OCI-LY3 (cell line): ENCODE measurements at regions not wholly inside any gene's neighbourhood (a gene's known extent, or its start where the extent isn't known, plus 50 kb on each side); places are given as distances from the start of the nearest gene placed in this dataset.

Experiments used
- H2AFZ ChIP-seq: fragments of 200-600, 300-600 bp; shearing (Covaris generic); 2 replicates; pipeline ENCODE4 v1.6.0; 2014; ENCODE audit warnings: antibody characterized with exemption, low read depth, low read length
- H3K27ac ChIP-seq: fragments of 200-600, 300-600 bp; sonication (generic); 2 replicates; pipeline ENCODE4 v1.5.1; 2014; ENCODE audit warnings: mild to moderate bottlenecking, low read length, moderate library complexity, mixed read lengths
- H3K27me3 ChIP-seq: fragments of 200-600, 300-600 bp; sonication (generic); 2 replicates; pipeline ENCODE4 v1.6.1; 2014; ENCODE audit warnings: low read depth, low read length, mixed read lengths
- H3K36me3 ChIP-seq: fragments of 200-600, 300-600 bp; sonication (generic); replicated peaks from 2 replicates; pipeline ENCODE3; 2014; ENCODE audit warnings: low read depth, low read length, mixed read lengths
- H3K4me1 ChIP-seq: fragments of 300-600, 200-600 bp; sonication (generic); 2 replicates; pipeline ENCODE4 v1.6.1; 2014; ENCODE audit warnings: low read length, mixed read lengths
- H3K4me2 ChIP-seq: fragments of 200-600, 300-600 bp; sonication (generic); 2 replicates; pipeline ENCODE4 v1.6.1; 2014; ENCODE audit warnings: low read length, mixed read lengths
- H3K4me3 ChIP-seq: fragments of 300-600, 200-600 bp; sonication (generic); 2 replicates; pipeline ENCODE4 v1.5.1; 2014; ENCODE audit warnings: antibody characterized with exemption, mild to moderate bottlenecking, low read length, moderate library complexity
- H3K79me2 ChIP-seq: fragments of 300-600, 200-600 bp; shearing (Covaris generic); 2 replicates; pipeline ENCODE4 v1.6.1; 2014; ENCODE audit warnings: mild to moderate bottlenecking, low read length, mixed read lengths
- H3K9ac ChIP-seq: fragments of 300-600, 200-600 bp; shearing (Covaris generic); 2 replicates; pipeline ENCODE4 v1.6.0; 2014; ENCODE audit warnings: mild to moderate bottlenecking, low read length, moderate library complexity
- H3K9me3 ChIP-seq: fragments of 200-600, 300-600 bp; shearing (Covaris generic); 2 replicates; pipeline ENCODE4 v1.6.1; 2014; ENCODE audit warnings: low read length, mixed read lengths; ENCODE audit not compliant: insufficient read depth
- H4K20me1 ChIP-seq: fragments of 200-600, 300-600 bp; sonication (generic); 2 replicates; pipeline ENCODE4 v1.6.1; 2016; ENCODE audit warnings: low read length, mixed read lengths; ENCODE audit not compliant: insufficient read depth
- CTCF ChIP-seq: fragments of 200-600, 300-600 bp; sonication (generic); IDR thresholded peaks from 2 replicates; pipeline ENCODE4 v1.5.1; 2014; ENCODE audit warnings: antibody characterized with exemption, low read length, low read depth
- EZH2phosphoT487 ChIP-seq: fragments of 200-600 bp; shearing (Covaris generic); IDR thresholded peaks from 2 replicates; pipeline ENCODE4 v1.6.1; 2018; ENCODE audit warnings: antibody characterized with exemption, mixed run types, low read depth

DNA sequence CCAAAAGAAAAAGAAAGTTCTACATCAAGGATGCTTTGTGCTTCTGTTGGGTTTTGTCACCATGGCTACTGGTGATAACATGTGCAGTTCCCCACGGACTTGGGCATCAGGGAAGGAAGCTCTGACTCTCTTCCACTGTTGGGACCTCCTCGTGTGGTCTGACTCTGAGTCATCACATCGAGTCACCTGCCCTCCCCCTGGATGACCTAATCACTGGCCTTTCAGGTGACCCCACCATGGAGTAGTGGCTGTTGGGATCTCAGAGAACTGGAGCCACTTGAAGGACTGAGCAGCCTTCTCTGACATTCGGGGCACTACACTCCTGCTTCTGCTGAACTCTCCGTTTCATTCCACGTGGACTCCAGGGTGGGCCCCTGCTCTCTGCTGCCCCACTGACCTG is 60.8 kb upstream of the DOCK1 start:
- Histone ChIP-seq H3K4me3 (no peak overlapping the region), H3K4me1 (no peaks in the 10 kb centered on the region), H3K36me3 (no peaks in the 10 kb centered on the region), H3K27me3 (no peaks in the 10 kb centered on the region), H4K20me1 (no peaks in the 10 kb centered on the region), H3K4me2 (no peak overlapping the region), H3K9me3 (no peaks in the 10 kb centered on the region), H3K27ac (no peak overlapping the region), H3K79me2 (no peaks in the 10 kb centered on the region), H3K9ac (no peak overlapping the region), H2AFZ (no peak overlapping the region)
- TF ChIP-seq CTCF (no peak), EZH2phosphoT487 (no peak)

DNA sequence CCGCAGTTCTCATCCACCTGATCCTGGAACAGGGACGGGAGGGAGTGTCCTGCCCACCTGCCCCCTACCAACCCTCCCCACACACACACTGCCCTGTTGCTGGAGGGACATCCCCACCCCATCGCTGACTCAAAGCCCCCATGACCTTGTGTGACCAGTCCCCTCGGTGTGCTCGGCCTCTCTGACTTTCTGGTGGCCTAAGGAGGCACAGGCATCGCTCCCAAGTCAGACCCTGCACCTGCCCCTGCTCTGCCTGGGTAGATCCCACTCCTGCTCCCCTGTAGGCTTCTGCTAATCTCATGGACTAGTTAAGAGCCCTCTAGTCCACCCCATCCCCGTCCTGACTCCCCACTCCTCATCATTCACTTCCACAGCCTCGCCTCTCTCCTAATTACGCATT is 58.8 kb upstream of the DOCK1 start:
- H2AFZ ChIP-seq = no peak overlapping the region
- H3K27ac ChIP-seq = no peak overlapping the region
- no peaks in the 10 kb centered on the region for H3K4me1 ChIP-seq
- TF ChIP-seq EZH2phosphoT487 = no peak
- TF ChIP-seq CTCF = no peak
- no peaks in the 10 kb centered on the region for H3K79me2 ChIP-seq
- no peaks in the 10 kb centered on the region for H3K9me3 ChIP-seq
- no peak overlapping the region for H3K4me2 ChIP-seq
- H3K36me3 ChIP-seq = no peaks in the 10 kb centered on the region
- H3K4me3 ChIP-seq = no peak overlapping the region
- H4K20me1 ChIP-seq = no peaks in the 10 kb centered on the region
- no peak overlapping the region for H3K9ac ChIP-seq
- H3K27me3 ChIP-seq = no peaks in the 10 kb centered on the region

DNA sequence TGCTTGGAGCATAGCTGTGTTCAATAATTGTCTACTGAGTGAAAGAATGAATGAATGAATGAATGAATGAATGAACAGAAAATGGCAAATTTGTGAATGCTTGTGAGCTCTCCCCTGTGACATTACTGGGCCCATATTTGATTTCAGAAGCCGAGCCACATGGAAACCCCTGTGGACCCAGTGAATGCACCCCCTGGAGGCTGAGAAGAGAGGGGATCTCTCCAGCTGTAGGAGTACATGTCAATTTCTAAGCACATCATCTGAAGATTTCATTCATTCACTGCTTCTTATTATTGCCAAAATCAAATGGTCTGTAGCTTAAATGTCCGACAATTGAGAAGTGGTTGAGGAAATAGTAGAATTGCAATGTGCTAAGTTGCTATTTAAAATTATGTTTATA is 58.3 kb upstream of the DOCK1 start:
- Histone ChIP-seq H3K9ac (no peak overlapping the region), H3K4me2 (no peak overlapping the region), H3K79me2 (no peaks in the 10 kb centered on the region)

GRCh38 chr10:126847666-126848065 is 57.6 kb upstream of the DOCK1 start:
- H3K27me3 ChIP-seq = no peaks in the 10 kb centered on the region
- H3K27ac ChIP-seq = no peak overlapping the region
- no peaks in the 10 kb centered on the region for H3K9me3 ChIP-seq
- no peaks in the 10 kb centered on the region for H3K79me2 ChIP-seq
- H3K4me2 ChIP-seq = no peak overlapping the region
- no peaks in the 10 kb centered on the region for H3K36me3 ChIP-seq
- no peak overlapping the region for H2AFZ ChIP-seq
- no peaks in the 10 kb centered on the region for H4K20me1 ChIP-seq
- TF ChIP-seq CTCF (no peak), EZH2phosphoT487 (no peak)
- H3K4me1 ChIP-seq = no peaks in the 10 kb centered on the region
- H3K9ac ChIP-seq = no peak overlapping the region
- no peak overlapping the region for H3K4me3 ChIP-seq

More for the DNA sequence above, 58.3 kb upstream of the DOCK1 start:
- H3K4me1 ChIP-seq = no peaks in the 10 kb centered on the region
- no peaks in the 10 kb centered on the region for H4K20me1 ChIP-seq
- H3K9me3 ChIP-seq = no peaks in the 10 kb centered on the region
- no peak overlapping the region for H3K27ac ChIP-seq
- H3K27me3 ChIP-seq = no peaks in the 10 kb centered on the region
- H3K36me3 ChIP-seq = no peaks in the 10 kb centered on the region
- no peak overlapping the region for H2AFZ ChIP-seq
- TF ChIP-seq EZH2phosphoT487 = no peak
- TF ChIP-seq CTCF = no peak
- H3K4me3 ChIP-seq = no peak overlapping the region
